Colonic mucosa (tissue), 4 donors: ENCODE measurements at regions not wholly inside any gene's neighbourhood (a gene's known extent, or its start where the extent isn't known, plus 50 kb on each side); places are given as distances from the start of the nearest gene placed in this dataset.

Source experiments
- DNase-seq: peaks from one replicate; pipeline ENCODE4 v3.0.0-alpha.2; 2020
- H3K27ac ChIP-seq: fragments of 200-600 bp; one replicate; pipeline ENCODE4 v1.8.0; 2021
- H3K27me3 ChIP-seq: fragments of 200-600 bp; one replicate; pipeline ENCODE4 v1.8.0; 2021
- H3K36me3 ChIP-seq: fragments of 200-600 bp; one replicate; pipeline ENCODE4 v1.8.0; 2021
- H3K4me1 ChIP-seq: fragments of 200-600 bp; one replicate; pipeline ENCODE4 v1.8.0; 2021; ENCODE audit warnings: mild to moderate bottlenecking
- H3K4me3 ChIP-seq: fragments of 200-600 bp; one replicate; pipeline ENCODE4 v1.8.0; 2021
- H3K9ac ChIP-seq, 2 donors: one replicate each; pipeline ENCODE4 v1.7.0; 2013; ENCODE audit warnings: control low read depth in 2 of 2, low read depth in 2 of 2, low read length in 2 of 2
- H3K9me3 ChIP-seq: fragments of 200-600 bp; one replicate; pipeline ENCODE4 v1.8.0; 2021
- CTCF ChIP-seq: fragments of 200-600 bp; IDR thresholded peaks from one replicate; pipeline ENCODE4 v1.8.0; 2022; ENCODE audit warnings: antibody characterized with exemption, mild to moderate bottlenecking
- intact Hi-C: fragments of 100-400 bp; cut with DNase I; formaldehyde crosslinking; loops from one replicate; pipeline ENCODE4 v1.14.1; 2022
- donor health status: healthy.
- donor health status: DM: no; HTN: no; CAD: no.
- donor health status: DM: no; HTN: no; CAD: no.

GRCh38 chr20:17874271-17875105 lies 94.1 kb downstream of the SNX5 start:
- peak overlapping the region; percentile 64 to 71 for H3K9ac ChIP-seq

GRCh38 chr20:17873410-17874270 lies 95.0 kb downstream of the SNX5 start:
- peak overlapping the region; percentile 39 to 71 for H3K9ac ChIP-seq
- H3K4me1 ChIP-seq: peaks cover 24% of the 10 kb centered on the region
- H3K27ac ChIP-seq: peak overlapping the region; percentile 94
- H3K9me3 ChIP-seq: no peaks in the 10 kb centered on the region
- H3K4me3 ChIP-seq: no peak overlapping the region
- no peak for TF ChIP-seq CTCF
- DNase-seq: peak; percentile 96
- no peaks in the 10 kb centered on the region for H3K27me3 ChIP-seq
- no peaks in the 10 kb centered on the region for H3K36me3 ChIP-seq
- intact Hi-C loops: no loop called here

More at GRCh38 chr20:17874271-17875105, 94.1 kb downstream of the SNX5 start:
- H3K36me3 ChIP-seq: no peaks in the 10 kb centered on the region
- no peak for TF ChIP-seq CTCF
- intact Hi-C loops: no loop called here
- H3K27me3 ChIP-seq: no peaks in the 10 kb centered on the region
- H3K27ac ChIP-seq: peak overlapping the region; percentile 94
- DNase-seq: no peak
- no peak overlapping the region for H3K4me3 ChIP-seq
- peaks cover 24% of the 10 kb centered on the region for H3K4me1 ChIP-seq
- H3K9me3 ChIP-seq: no peaks in the 10 kb centered on the region

- intact Hi-C loops: no loop called here
- H3K4me3 ChIP-seq: no peak overlapping the region
- no peak for TF ChIP-seq CTCF
- H3K4me1 ChIP-seq: peaks cover 24% of the 10 kb centered on the region
- H3K9ac ChIP-seq: peak overlapping the region in 1 of 2 donors; percentile 71
- no peak for DNase-seq
- H3K27ac ChIP-seq: peak overlapping the region; percentile 94
- no peaks in the 10 kb centered on the region for H3K27me3 ChIP-seq
- H3K9me3 ChIP-seq: no peaks in the 10 kb centered on the region
- H3K36me3 ChIP-seq: no peaks in the 10 kb centered on the region
These were observed 95.6 kb downstream of the SNX5 start for GRCh38 chr20:17872959-17873358.

- Histone ChIP-seq H3K27ac (no peak overlapping the region), H3K4me3 (no peak overlapping the region), H3K4me1 (peaks cover 24% of the 10 kb centered on the region), H3K9ac (no peak overlapping the region), H3K36me3 (no peaks in the 10 kb centered on the region), H3K9me3 (no peaks in the 10 kb centered on the region), H3K27me3 (no peaks in the 10 kb centered on the region)
- no peak for DNase-seq
- intact Hi-C loops: no loop called here
- no peak for TF ChIP-seq CTCF
These were observed 96.2 kb downstream of the SNX5 start for GRCh38 chr20:17872434-17872833.

- no peak for TF ChIP-seq CTCF
- Histone ChIP-seq H3K27me3 (no peaks in the 10 kb centered on the region), H3K36me3 (no peaks in the 10 kb centered on the region), H3K9me3 (no peaks in the 10 kb centered on the region), H3K27ac (no peak overlapping the region), H3K9ac (no peak overlapping the region), H3K4me3 (no peak overlapping the region), H3K4me1 (peaks cover 23% of the 10 kb centered on the region)
- intact Hi-C loops: no loop called here
- DNase-seq: no peak
These were observed 96.7 kb downstream of the SNX5 start for GRCh38 chr20:17871886-17872285.
